Fibroblast of skin of abdomen (primary cell): ENCODE measurements at regions not wholly inside any gene's neighbourhood (a gene's known extent, or its start where the extent isn't known, plus 50 kb on each side); places are given as distances from the start of the nearest gene placed in this dataset.

Source experiments
- DNase-seq: peaks from one replicate; pipeline ENCODE4 v3.0.0-alpha.2; 2013

DNA sequence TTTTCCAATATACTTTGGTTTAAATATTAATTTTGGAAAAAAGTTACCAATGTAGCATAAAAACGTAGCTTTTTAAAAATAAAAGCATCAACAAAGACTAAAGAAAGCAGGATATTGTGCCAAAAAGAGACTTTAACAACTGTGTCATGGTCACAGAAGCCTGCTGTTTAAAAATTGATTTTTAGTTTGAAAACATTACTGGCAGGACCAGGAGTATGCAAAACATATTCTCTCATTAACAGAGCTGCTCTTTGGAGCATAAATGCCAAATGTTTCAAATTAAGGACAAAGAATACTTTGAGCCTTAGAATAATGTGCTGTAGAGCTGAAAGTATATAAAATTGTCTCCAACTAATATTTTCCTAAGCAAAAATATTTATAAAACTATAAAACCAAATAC is 279.0 kb downstream of the ARAP2 start:
- no peak for DNase-seq

DNA sequence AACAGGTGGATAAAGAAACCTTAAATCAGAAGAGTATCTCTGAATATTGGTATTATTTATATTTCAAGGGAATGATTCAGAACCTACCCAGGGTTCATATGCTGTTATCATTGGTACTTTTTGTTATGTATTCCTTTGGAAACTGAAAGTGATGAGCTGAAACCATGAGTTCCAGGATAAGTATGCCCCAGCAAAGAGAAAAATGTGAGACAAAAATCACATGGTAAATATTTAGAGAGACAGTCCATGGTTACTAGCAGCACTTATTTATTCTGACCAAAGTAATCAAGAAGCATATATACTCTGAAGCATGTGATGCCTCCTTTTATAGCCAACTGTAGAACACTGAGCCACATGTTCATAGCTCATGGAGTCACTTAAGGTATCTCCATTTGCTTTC is 277.7 kb downstream of the ARAP2 start:
- DNase-seq = no peak

GRCh38 chr4:35970366-35970960 is 273.9 kb downstream of the ARAP2 start:
- DNase-seq = no peak

GRCh38 chr4:35972814-35973213 is 271.5 kb downstream of the ARAP2 start:
- DNase-seq = no peak

DNA sequence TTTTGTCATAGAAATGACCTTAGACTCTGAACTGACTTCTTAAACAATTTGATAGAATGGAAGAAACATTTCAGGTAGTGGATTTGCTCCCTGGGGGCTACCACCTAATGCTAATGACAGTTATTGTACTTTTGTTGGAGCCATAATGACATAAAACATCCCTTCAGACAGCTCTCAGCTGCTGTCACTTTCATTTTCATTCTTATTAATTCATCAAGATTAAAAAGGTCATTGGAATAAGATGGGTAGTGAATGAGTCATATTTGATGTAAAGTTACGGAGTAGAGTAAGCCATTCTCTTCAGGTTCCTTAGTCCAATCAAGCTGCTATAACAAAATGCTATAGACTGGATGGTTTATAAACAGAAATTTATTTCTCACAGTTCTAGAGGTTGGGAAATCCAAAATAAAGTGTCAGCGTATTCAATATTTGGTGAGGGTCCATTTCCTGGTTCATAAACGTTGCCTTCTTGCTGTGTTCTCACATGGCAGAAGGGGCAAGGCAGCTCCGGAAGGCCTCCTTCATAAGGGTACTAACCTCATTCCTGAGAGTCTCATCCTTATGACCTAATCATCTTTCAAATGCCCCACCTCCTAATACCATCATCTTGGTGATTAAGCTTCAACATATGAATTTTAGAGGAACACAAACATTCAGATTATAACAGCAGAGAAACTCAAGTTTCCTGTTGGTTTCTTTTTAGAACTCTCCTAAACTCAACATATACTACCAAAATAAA is 268.5 kb downstream of the ARAP2 start:
- DNase-seq = no peak

DNA sequence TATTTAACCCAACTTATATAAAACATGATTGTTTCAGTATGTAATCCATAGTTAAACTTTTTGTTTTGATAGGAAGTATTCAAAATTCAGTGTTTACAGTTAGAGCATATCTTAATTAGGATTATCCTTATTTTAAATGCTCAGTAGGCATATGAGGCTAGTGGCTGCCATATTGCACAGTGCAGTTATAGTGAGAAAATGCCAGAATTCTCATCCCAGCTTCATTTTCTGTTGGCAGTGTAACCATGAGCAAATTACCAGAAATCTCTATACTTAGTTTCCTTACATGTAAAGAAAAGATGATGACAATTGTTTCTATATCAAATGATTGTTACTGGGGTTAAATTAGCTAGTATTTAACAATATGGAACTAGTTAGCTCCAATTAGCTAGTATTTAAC is 265.8 kb downstream of the ARAP2 start:
- DNase-seq = no peak

- no peak for DNase-seq
These were observed 262.0 kb downstream of the ARAP2 start for GRCh38 chr4:35982318-35982717.

DNA sequence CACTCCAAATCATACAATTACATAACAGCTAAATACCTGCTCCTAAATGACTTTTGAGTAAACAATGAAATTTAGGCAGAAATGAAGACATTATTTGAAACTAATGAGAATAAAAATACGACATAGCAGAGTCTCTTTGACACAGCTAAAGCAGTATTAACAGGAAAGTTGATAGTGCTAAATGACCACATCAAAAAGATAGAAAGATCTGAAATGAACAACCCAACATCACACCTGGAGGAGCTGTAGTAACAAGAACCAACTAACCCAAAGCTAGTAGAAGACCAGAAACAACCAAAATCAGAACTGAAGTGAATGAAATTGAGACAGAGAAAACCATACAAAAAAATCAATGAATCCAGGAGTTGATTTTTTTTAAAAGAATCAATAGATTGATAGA is 257.8 kb downstream of the ARAP2 start:
- no peak for DNase-seq

- no peak for DNase-seq
These were observed 250.7 kb downstream of the ARAP2 start for GRCh38 chr4:35993606-35994005.

DNA sequence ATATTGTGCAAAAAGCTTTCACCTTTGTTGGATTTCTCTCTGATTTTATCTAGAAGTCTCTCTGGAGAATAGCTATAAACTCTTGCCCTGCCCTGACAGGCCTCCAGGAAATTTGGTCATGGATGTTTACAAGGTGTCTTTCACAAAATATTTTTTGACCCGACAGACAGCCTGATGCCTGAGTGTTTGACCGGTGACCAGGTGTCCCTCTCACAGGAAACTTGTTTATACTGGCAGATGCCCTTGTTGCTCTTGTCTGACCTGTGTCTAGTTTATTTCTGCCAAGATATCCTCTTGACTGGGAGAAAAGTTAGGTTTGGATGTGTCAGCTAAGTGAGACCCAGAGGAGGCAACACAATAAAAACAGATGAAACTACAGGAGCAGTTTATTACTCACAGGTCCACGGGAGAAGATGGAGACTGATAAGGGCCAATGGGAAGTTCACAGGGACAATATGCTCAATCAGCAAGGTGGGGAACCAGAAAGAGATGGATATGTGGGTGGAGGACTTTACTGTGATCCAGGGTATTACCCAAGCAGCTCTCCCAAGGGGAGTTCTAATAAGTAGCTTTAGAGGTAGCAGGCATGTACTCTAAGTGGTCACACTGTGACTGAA is 243.3 kb downstream of the ARAP2 start:
- DNase-seq = no peak

DNA sequence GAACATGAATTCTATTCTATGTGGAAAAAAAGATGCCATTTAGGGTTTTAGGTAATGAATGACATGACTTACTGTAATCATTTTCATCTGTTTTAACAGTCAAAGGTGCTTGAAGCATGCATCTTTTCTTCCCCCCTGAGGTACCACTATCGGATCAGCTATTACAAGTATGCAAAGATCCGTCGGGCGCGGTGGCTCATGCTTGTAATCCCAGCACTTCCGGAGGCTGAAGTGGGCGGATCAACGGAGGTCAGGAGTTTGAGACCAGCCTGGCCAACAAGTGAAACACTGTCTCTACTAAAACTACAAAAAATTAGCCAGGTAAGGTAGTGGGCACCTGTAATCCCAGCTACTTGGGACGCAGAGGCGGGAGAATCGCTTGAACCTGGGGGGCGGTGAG is 241.3 kb downstream of the ARAP2 start:
- no peak for DNase-seq

- DNase-seq = no peak
These were observed 240.0 kb downstream of the ARAP2 start for GRCh38 chr4:36004204-36004851.

DNA sequence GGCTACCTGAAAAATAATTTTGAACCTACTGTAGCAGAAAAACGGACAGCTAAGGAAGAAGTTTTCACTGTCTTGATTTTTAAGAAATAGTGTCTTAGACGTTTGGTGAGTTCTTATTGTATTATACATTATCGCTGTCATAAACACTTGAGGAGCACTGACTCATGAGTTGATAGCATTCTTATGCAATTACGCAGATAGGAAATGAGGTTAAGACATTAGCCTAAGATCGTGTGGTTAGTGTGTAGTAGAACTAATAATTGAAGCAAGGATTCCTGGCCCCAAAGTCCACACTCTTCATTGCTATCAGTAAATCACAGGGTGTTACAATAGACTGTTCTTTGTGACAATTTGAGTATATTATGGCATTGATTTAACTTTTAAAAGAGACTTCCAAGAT is 238.1 kb downstream of the ARAP2 start:
- DNase-seq = peak; percentile 48

DNA sequence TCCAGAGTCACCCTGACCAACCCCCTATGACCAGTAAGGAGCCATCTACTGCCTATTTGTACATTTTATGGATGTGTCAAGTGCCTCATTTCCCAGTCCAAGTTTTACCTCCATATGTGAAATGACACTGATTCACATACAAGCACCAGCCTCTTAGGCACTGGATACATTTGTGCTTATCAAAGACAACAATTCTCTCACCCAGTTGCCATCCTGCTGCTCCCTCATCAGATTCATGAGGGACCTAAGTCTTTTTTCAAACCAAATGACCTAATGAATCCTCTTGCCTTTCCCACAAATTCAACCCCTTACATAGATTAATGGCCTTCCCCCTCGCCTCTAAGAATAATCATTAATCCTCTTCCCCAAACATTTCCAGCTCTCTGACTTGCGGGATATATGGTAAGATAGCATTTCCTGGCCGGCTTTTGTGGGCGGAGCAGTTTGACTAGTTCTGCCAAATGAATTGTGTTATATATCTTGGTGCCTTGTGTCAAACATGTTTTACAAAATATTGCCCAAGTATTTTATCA is 233.9 kb downstream of the ARAP2 start:
- no peak for DNase-seq

GRCh38 chr4:36011381-36011780 is 232.9 kb downstream of the ARAP2 start:
- DNase-seq = no peak

- no peak for DNase-seq
These were observed 231.8 kb downstream of the ARAP2 start for GRCh38 chr4:36012503-36012902.

- DNase-seq = no peak
These were observed 231.1 kb downstream of the ARAP2 start for GRCh38 chr4:36013206-36013605.
